ENCODE measurements at regions not wholly inside any gene's neighbourhood (a gene's known extent, or its start where the extent isn't known, plus 50 kb on each side); places are given as distances from the start of the nearest gene placed in this dataset.

GRCh38 chr11:122304306-122304705 lies 188.3 kb upstream of the BLID start:
- TF ChIP-seq, protein P1, sequence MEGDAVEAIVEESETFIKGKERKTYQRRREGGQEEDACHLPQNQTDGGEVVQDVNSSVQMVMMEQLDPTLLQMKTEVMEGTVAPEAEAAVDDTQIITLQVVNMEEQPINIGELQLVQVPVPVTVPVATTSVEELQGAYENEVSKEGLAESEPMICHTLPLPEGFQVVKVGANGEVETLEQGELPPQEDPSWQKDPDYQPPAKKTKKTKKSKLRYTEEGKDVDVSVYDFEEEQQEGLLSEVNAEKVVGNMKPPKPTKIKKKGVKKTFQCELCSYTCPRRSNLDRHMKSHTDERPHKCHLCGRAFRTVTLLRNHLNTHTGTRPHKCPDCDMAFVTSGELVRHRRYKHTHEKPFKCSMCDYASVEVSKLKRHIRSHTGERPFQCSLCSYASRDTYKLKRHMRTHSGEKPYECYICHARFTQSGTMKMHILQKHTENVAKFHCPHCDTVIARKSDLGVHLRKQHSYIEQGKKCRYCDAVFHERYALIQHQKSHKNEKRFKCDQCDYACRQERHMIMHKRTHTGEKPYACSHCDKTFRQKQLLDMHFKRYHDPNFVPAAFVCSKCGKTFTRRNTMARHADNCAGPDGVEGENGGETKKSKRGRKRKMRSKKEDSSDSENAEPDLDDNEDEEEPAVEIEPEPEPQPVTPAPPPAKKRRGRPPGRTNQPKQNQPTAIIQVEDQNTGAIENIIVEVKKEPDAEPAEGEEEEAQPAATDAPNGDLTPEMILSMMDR (optimal IDR thresholded peaks at IDR 0.05 in 1 of 3, IDR thresholded peaks at IDR 0.05 in 1 of 3, conservative IDR thresholded peaks at IDR 0.05 in 1 of 3; ENCODE audit: extremely low read depth in 1 of 3, insufficient read depth in 2 of 3, low read length in 3 of 3), result no peak
- no peak for TF ChIP-seq EZH2 (IDR thresholded peaks at IDR 0.05; ENCODE audit: low read length)
